ENCODE measurements at regions not wholly inside any gene's neighbourhood (a gene's known extent, or its start where the extent isn't known, plus 50 kb on each side); places are given as distances from the start of the nearest gene placed in this dataset.
"Not testable (repeated sequence)": the region's sequence is repeated elsewhere in the genome, so short reads cannot be mapped to it uniquely, and the experiment has no call there.

DNA sequence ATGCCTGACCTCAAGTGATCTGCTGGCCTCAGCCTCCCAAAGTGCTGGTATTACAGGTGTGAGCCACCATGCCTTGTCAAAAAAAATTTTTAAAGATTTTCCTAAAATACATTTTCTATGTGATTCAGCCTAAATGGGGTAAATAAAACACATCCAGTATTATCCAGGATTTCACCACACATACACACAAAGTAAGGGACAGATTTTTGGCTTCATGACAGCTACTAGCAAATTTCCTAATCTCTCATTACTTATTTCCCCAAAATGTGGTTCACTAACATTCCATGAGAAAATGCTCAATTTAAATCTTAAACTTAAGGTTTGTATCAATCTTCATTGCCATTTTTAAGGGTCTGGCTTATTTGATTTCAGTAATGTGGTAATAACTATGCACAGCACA is 348.5 kb upstream of the INTU start:
- DNase-seq (ENCODE audit: low spot score): no peak

GRCh38 chr4:127291316-127291715 is 341.4 kb upstream of the INTU start:
- DNase-seq (ENCODE audit: low spot score): no peak

DNA sequence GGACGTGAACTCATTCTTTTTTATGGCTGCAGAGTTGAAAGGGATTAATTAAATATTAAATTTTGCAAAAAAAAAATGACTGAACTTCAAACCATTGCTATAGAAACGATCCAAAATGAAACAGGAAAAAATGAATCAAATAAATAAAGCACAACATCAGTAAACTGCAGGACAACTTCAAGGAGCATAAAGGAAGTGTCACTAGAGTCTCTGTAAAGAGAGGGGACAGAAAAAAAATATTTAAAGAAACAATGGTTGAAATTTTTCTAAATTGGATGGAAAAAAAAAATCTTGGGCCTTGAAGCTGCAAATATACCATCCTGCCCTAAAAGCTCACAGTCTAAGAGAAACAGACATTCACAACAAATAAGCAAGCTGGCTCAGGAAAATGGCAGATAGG is 339.3 kb upstream of the INTU start:
- DNase-seq (ENCODE audit: low spot score): no peak

GRCh38 chr4:127304356-127304755 is 328.4 kb upstream of the INTU start:
- no peak for DNase-seq (ENCODE audit: low spot score)

GRCh38 chr4:127307996-127308395 is 324.8 kb upstream of the INTU start:
- no peak for DNase-seq (ENCODE audit: low spot score)

GRCh38 chr4:127309369-127310102 is 323.2 kb upstream of the INTU start:
- no peak for DNase-seq (ENCODE audit: low spot score)

- DNase-seq (ENCODE audit: low spot score): no peak
Measured at GRCh38 chr4:127311371-127311770, 321.4 kb upstream of the INTU start.

- no peak for DNase-seq (ENCODE audit: low spot score)
Measured at GRCh38 chr4:127311924-127312323, 320.8 kb upstream of the INTU start.

DNA sequence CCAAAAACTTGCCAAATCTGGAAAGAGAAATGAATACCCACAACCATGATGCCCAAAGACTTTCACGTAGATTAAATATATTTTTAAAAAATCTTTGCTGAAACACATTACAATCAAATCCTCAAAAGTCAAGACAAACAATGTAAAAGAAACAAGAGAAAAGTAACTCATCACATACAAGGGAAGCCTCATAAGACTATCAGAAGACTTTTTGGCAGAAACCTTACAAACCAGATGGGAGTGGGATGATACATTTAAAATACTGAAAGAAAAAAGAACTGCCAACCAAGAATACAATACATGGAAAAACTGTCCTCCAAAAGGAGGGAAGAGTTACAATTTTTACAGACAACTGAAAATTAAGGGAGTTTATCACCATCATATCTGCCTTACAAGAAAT is 319.0 kb upstream of the INTU start:
- no peak for DNase-seq (ENCODE audit: low spot score)

DNA sequence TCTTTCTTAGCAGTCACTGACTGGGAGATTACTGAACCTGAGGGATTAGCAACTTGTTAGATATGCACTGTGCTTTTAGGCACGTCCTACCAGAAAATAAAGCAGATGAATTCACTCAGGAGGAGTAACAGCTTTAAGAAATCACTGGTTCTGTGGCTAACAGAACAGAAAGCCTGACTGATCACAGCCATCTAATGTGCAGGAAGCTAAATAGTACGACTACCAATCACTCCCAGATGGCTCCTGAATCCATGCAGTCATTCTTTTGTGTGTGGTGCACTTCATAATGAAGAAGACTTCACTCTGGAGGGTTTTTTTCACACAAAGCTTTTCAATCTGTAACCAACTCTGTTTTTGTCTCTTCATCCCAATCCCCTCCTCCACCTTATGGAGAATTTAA is 305.3 kb upstream of the INTU start:
- no peak for DNase-seq (ENCODE audit: low spot score)

- no peak for DNase-seq (ENCODE audit: low spot score)
Measured at GRCh38 chr4:127335073-127335620, 297.6 kb upstream of the INTU start.

- no peak for DNase-seq (ENCODE audit: low spot score)
Measured at GRCh38 chr4:127335732-127336131, 297.0 kb upstream of the INTU start.

GRCh38 chr4:127343123-127343522 is 289.6 kb upstream of the INTU start:
- DNase-seq (ENCODE audit: low spot score): not testable (repeated sequence)

GRCh38 chr4:127344071-127344470 is 288.7 kb upstream of the INTU start:
- no peak for DNase-seq (ENCODE audit: low spot score)

GRCh38 chr4:127347936-127348335 is 284.8 kb upstream of the INTU start:
- no peak for DNase-seq (ENCODE audit: low spot score)

DNA sequence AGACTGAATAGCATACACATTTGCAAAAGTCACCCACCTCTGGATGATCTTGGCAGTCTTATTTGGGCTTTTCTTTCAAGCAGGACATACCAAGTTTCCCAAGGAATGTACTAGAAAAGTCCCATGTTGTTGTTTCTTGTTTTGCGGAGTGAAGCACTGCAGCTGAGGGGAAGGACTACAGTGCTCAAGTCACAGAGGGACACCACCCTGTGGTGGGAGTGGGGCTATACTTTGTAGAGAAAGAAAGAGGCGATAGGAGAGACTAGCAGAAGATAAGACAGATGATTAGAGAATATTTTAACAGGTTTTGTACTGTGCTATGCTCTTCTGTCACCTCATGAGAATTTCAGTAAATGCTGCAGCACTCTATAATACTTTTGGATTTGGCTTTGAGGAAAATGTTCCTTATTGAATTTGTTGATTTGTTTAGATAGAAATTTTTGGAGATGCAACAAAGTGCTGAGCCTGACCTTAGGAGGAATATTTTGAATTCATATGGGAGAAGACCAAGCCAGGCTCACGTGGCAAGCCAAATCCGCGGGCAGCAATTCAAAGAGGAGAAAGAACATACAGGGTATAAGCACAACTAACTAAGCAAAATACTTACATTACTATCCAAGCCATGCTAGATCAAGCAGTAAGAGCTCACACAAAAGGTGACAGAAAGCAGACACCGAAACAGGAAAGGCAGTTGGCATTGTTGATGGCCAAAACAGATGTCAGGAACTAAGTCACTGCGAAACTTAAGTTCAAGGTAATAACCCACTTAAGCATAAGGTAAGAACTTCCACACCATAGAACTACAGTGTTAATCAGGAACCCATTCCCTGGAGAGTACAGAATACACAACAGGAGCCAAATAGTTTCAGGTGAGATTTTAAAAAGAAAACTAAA is 280.3 kb upstream of the INTU start:
- DNase-seq (ENCODE audit: low spot score): no peak

DNA sequence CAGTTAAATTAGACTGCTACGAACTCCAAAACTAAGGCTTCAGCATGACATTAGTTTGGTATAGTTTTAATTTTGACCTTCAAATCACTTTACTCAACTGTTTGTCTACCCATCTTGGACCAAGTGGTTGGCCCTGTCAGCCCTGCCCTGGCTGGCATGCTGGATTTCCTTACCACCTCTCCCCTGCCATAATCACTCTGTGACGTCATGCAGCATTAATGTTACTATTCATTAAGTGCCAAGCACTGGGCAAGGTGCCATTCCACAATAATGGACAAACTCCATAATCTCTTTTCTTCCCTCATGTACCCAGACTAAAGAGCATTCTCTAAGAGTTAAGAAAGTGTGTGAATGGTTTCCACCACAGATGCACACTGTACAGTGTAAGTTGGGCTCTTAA is 277.0 kb upstream of the INTU start:
- no peak for DNase-seq (ENCODE audit: low spot score)

DNA sequence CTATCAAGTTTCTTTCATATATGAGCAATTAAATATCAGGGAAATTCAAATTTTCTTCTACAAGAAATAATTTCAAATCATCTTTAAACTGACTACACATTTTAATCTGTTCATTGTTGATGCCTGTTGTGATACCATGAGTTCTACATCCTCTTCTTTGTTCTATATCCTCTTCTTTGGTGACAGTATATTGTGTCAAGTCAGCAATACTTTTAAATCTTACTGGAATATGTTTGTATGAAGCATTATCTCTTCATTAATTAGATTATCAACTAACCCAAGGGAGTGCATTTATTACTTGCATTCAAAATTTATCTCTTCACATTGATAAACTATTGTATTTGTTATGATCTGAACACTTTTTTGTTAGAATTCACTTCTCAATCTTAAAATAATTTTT is 275.0 kb upstream of the INTU start:
- no peak for DNase-seq (ENCODE audit: low spot score)

- no peak for DNase-seq (ENCODE audit: low spot score)
Measured at GRCh38 chr4:127362686-127363085, 270.1 kb upstream of the INTU start.

GRCh38 chr4:127364397-127364796 is 268.4 kb upstream of the INTU start:
- DNase-seq (ENCODE audit: low spot score): peak; percentile 63

DNA sequence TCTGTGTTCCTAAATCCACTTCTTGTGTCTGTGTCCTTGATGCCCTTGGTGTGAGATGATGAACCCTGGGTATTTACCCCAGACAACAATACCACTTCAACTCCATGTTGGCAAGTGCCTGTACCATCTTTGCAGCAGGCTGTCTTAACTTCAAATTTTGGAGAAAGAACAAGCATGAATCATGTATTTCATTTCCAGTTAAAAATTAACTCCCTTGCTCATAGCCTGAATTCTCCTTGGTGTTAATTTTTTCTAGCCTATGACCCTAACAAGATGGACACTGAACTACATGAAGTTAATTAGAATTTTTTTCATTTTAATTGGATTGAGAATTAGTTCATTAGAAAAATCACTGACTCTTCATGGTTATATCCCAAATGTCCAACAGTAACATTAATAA is 267.8 kb upstream of the INTU start:
- no peak for DNase-seq (ENCODE audit: low spot score)

GRCh38 chr4:127370604-127371003 is 262.2 kb upstream of the INTU start:
- DNase-seq (ENCODE audit: low spot score): peak; percentile 67

DNA sequence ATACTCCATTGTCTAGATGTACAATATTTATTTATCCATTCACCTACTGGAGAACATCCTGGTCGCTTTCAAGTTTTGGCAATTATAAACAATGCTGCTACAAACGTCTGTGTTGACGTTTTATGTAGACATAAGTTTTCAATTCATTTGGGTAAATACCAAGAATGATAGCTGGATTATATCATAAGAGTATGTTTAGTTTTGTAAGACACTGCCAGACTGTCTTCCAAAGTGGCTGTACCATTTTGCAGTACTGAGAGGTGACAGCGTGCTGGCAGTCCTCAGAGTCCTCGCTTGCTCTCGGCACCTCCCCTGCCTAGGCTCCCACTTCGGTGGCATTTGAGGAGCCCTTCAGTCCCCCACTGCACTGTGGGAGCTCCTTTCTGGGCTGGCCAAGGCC is 253.3 kb upstream of the INTU start:
- DNase-seq (ENCODE audit: low spot score): no peak

All from mucosa of gallbladder (tissue), 1 donor.